Stimulated activated CD4-positive, alpha-beta T cell treated with anti-CD3 and anti-CD28 coated beads, Interleukin-4, amount 100 ng/mL, for 24 hours (primary cell): ENCODE measurements at regions not wholly inside any gene's neighbourhood (a gene's known extent, or its start where the extent isn't known, plus 50 kb on each side); places are given as distances from the start of the nearest gene placed in this dataset.

Experiments
- DNase-seq: peaks from one replicate; pipeline ENCODE4 v3.0.0-alpha.2; 2020

DNA sequence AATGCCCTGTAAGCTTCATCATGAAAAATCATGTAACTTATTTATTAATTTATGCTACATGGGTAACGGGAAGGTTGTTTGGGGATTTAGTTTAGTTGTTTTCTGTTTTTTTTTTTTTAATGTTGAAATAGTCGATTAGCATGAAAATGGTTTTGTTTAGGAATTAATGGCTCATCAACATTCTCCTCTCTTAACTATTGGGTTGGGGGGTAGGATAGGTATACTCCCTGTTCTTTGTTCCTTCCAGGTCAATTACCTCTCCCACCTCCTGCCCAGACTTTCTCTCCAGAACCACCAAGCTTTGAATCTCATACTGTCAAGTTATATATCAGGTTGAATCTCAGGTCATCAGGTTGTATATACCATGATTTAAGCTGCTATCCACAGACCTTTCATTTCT, 568.7 kb upstream of the DSEL start:
- DNase-seq = no peak

GRCh38 chr18:68083776-68084175, 567.3 kb upstream of the DSEL start:
- no peak for DNase-seq

- no peak for DNase-seq
Observed at GRCh38 chr18:68083131-68083530, 566.6 kb upstream of the DSEL start.

GRCh38 chr18:68072744-68073143, 556.2 kb upstream of the DSEL start:
- no peak for DNase-seq

DNA sequence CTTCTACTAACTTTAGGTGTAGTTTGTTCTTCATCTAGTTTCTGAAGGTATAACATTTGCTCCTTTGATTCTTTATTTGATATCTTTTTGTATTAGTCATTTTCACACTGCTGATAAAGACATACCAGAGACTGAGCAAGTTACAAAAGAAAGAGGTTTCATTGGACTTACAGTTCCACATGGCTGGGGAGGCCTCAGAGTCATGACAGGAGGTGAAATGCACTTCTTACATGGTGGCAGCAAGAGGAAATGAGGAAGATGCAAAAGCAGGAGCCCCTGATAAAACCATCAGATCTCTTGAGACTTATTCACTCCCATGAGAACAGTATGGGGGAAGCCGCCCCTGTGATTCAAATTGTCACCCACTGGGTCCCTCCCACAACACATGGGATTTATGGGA, 544.4 kb upstream of the DSEL start:
- no peak for DNase-seq

GRCh38 chr18:68056936-68057335, 540.4 kb upstream of the DSEL start:
- no peak for DNase-seq

GRCh38 chr18:68054669-68055068, 538.1 kb upstream of the DSEL start:
- DNase-seq = no peak

DNA sequence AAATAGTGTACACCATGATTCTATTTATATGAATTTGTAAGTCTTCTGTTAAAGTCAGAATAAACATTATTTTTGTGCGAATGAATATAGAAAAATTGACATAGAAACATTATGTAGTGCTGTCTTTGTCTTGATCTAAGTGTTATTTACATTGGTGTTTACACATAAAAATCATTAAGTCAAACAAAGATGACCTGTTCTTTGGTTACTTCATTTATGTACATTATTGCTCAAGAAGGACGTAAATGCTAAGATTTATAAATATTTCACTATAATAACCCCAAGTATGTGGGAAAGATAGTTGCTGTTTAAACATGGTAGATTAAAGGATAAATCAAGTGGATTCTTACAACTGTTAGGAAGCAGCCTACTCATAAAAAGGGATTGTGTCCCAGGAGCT, 536.8 kb upstream of the DSEL start:
- no peak for DNase-seq

DNA sequence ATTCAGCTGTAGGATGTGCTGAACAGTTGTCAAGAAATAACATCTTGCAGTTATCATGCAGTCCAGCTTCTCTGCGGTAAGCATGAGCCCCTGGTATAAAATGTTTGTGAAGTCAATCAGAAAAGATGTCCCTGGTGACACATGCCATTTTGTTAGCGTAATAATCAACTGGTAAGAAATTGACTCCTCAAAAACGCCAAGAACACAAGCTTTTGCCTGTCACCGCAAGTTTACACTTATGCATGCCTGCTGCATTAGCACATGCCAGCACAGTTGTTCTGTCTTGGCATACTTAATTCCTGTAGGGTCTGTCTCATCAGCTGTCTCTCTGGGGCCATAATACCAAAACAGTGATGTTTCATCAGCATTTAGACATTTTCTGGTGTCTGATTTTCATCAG, 524.8 kb upstream of the DSEL start:
- no peak for DNase-seq

- DNase-seq = no peak
Observed at GRCh38 chr18:68040198-68040597, 523.7 kb upstream of the DSEL start.

DNA sequence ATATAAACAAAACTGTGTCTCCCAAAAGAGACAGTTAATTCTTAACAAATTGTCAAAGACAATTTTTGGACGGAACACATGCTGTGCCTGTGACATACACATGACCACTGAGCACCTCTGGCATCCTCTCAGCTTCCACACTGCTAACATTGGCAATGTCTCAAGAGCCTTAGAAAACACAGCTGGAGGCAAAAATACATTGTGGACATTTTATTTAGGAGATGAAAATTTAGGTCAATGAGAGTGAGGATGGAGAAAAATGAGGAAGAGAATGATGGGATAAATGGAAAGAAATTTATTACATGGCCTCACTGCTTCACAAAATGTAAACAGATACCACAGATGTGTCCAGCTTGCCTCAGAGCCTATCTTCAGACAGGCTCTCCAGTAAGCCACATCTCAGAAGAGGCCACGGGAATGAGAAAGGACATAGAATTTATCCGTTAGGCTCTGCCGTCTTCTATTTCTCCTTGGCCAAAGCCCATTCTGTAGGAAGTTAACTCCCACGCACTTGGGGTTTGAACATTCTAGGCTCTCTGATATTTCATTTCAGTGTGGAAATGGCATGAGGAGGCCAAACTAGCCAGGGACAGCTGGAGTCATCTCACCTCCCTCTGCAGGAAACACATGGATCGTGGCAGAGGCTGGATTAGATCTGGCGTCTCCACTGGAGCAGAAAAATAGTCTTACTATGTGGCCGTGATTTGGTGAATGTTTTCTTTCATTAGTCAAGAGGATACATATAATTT, 519.4 kb upstream of the DSEL start:
- DNase-seq = no peak

DNA sequence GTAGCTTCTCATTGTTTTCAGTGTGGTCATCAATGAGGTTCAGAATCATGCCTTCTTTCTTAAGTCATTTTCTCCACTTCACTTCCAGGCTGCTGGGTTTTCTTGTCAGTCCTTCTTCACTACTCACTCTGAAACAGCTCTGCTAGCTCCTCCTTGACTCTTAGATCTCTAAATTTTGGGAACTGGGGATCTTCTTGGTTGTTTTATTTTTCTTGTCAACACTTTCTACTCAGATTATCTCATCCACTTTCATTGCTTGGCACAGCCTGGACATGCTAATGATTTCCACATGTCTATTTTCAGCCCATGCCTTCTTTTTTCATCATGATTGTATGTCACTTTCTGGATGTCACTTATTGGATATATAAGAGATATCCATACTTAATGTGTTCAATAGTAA, 517.8 kb upstream of the DSEL start:
- no peak for DNase-seq

DNA sequence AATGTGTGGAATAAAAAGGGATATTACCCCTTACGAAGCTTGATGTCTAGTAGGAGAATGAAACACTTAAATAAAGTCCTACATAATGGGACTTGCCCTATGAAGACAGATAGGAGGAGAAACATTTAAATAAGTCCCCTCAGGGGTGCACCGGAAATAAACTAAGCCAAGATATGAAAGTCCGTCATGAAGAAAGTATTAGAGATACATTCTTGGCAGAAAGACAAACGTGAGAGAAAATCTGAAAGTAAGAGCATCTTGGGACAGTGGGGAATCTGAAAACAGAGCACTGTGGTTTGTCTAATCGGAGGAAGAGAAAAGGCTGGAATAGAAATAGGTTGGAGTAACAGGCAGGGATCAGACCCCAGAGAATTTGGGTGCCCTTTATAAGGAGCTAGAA, 516.9 kb upstream of the DSEL start:
- DNase-seq = no peak

DNA sequence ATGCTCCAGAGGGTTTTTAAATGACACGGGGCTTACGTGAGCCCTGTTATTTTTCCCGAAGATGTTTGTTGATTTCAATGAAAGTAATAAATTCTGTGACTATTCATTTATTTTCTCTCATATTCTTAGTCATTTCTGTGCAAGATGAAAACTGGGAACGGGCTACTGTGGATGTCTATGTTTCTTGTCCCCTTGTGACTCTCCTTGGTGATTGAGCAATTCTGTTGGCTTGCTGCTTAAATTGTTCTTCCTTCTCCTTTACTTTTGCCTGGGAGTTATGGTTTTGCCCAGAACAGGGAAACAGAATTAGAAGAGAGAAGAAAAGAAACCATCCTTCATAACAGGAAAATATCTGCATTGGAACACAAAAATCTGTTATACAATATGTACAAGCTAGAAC, 508.2 kb upstream of the DSEL start:
- no peak for DNase-seq

DNA sequence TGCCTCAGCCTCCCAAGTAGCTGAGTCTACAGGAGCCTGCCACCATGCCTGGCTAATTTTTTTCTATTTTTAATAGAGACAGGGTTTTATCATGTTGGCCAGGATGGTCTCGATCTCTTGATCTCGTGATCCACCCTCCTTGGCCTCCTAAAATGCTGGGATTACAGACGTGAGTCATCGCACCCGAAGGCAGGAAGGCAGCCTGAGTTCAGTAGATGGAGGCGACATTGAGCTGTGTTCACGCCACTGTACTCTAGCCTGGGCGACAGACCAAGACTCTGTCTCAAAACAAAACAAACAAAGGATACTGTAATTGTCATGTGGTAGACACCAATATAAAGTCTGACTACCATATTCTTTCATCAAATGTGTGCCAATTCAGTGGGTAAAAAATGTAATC, 500.9 kb upstream of the DSEL start:
- no peak for DNase-seq

- DNase-seq = no peak
Observed at GRCh38 chr18:67997496-67997895, 481.0 kb upstream of the DSEL start.

DNA sequence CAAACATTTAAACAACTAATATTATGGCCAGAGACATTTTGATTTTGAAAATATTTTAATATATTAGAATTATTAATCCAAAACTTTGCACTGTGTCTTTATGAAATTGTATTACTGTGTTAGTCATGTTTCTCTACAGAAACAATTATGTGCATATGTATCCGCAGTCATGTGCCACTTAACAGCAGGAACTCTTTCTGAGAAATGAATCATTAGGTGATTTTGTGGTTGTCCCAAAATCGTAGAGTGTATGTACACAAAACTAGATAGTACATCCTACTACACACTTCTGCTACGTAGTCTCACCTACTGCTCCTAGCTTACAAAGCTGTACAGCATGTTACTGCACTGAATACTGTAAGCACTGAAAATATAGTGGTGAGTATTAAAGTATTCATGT, 479.2 kb upstream of the DSEL start:
- DNase-seq = no peak

GRCh38 chr18:67980241-67980640, 463.7 kb upstream of the DSEL start:
- DNase-seq = no peak

GRCh38 chr18:67977067-67977616, 460.6 kb upstream of the DSEL start:
- no peak for DNase-seq

GRCh38 chr18:67973916-67974315, 457.4 kb upstream of the DSEL start:
- no peak for DNase-seq

- DNase-seq = no peak
Observed at GRCh38 chr18:67969458-67969857, 452.9 kb upstream of the DSEL start.

GRCh38 chr18:67966224-67966623, 449.7 kb upstream of the DSEL start:
- no peak for DNase-seq

GRCh38 chr18:67964462-67964861, 447.9 kb upstream of the DSEL start:
- DNase-seq = no peak

- DNase-seq = no peak
Observed at GRCh38 chr18:67961701-67962440, 445.4 kb upstream of the DSEL start.
